IMR-90 (cell line): ENCODE measurements at regions not wholly inside any gene's neighbourhood (a gene's known extent, or its start where the extent isn't known, plus 50 kb on each side); places are given as distances from the start of the nearest gene placed in this dataset.

Experiments used
- ATAC-seq: fragments of 200-7000 bp; cut with Tn5 transposase; 2 replicates; pipeline ENCODE4 v1.9.1; 2020; ENCODE audit warnings: low read depth, mild to moderate bottlenecking, moderate library complexity
- BruUV-seq: library from RNA; stranded (reverse); fragments of 400-500 nt; replicated peaks from 2 replicates; lab custom pipeline; 2021; lab: Mats Ljungman, UMichigan
- CTCF ChIA-PET: fragments of 300-600 bp; formaldehyde crosslinking; extraction: SDS; loops from one replicate; lab custom pipeline; 2021; ENCODE audit warnings: antibody characterized with exemption; lab: Yijun Ruan, JAX
- POLR2A ChIA-PET: fragments of 300-600 bp; sonication (Branson Sonifier 250); formaldehyde crosslinking; loops from one replicate; lab custom pipeline; 2022; ENCODE audit warnings: antibody characterized with exemption; ENCODE audit not compliant: unreplicated experiment; lab: Charles Lee
- DNase-seq: peaks from one replicate; pipeline ENCODE4 v3.0.0; 2013
- H2AFZ ChIP-seq: replicated peaks from 2 replicates; pipeline ENCODE3; 2013; ENCODE audit warnings: low read length, mild to moderate bottlenecking; ENCODE audit not compliant: poor library complexity
- H2AK5ac ChIP-seq: 2 replicates; pipeline ENCODE4 v1.6.1; 2013; ENCODE audit warnings: low read depth, low read length, inconsistent platforms
- H2AK9ac ChIP-seq: replicated peaks from 2 replicates; pipeline ENCODE3; 2013; ENCODE audit warnings: mild to moderate bottlenecking, low read depth, low read length, moderate library complexity; ENCODE audit not compliant: poor library complexity
- H2BK120ac ChIP-seq: 2 replicates; pipeline ENCODE4 v1.6.1; 2013; ENCODE audit warnings: low read depth, low read length, inconsistent platforms
- H2BK15ac ChIP-seq: 3 replicates; pipeline ENCODE4 v1.6.1; 2013; ENCODE audit warnings: low read depth, low read length, inconsistent platforms
- H2BK20ac ChIP-seq: 2 replicates; pipeline ENCODE4 v1.6.1; 2013; ENCODE audit warnings: low read depth, mild to moderate bottlenecking, inconsistent platforms, low read length, moderate library complexity
- H2BK5ac ChIP-seq: 2 replicates; pipeline ENCODE4 v1.6.1; 2013; ENCODE audit warnings: mild to moderate bottlenecking, low read depth, low read length, inconsistent platforms; ENCODE audit not compliant: poor library complexity, severe bottlenecking
- H3K14ac ChIP-seq: replicated peaks from 2 replicates; pipeline ENCODE4 v1.6.1; 2013; ENCODE audit warnings: low read depth, low read length, inconsistent platforms
- H3K18ac ChIP-seq: 2 replicates; pipeline ENCODE4 v1.6.1; 2013; ENCODE audit warnings: low read depth, low read length, control low read depth
- H3K23ac ChIP-seq: 2 replicates; pipeline ENCODE4 v1.6.1; 2013; ENCODE audit warnings: low read depth, low read length, inconsistent platforms
- H3K27ac ChIP-seq: 2 replicates; pipeline ENCODE4 v1.5.1; 2013; ENCODE audit warnings: mild to moderate bottlenecking, control low read depth, low read length; ENCODE audit not compliant: insufficient read depth
- H3K27me3 ChIP-seq: 2 replicates; pipeline ENCODE4 v1.6.1; 2013; ENCODE audit warnings: low read length; ENCODE audit not compliant: control insufficient read depth, insufficient read depth
- H3K36me3 ChIP-seq: 2 replicates; pipeline ENCODE4 v1.6.1; 2013; ENCODE audit warnings: low read length, mixed read lengths; ENCODE audit not compliant: control insufficient read depth, insufficient read depth
- H3K4ac ChIP-seq: 2 replicates; pipeline ENCODE4 v1.6.1; 2013; ENCODE audit warnings: low read depth, low read length, inconsistent platforms
- H3K4me1 ChIP-seq: 2 replicates; pipeline ENCODE4 v1.6.1; 2013; ENCODE audit warnings: low read length, mixed read lengths; ENCODE audit not compliant: control insufficient read depth, insufficient read depth
- H3K4me2 ChIP-seq: 2 replicates; pipeline ENCODE4 v1.6.1; 2013; ENCODE audit warnings: low read depth, mild to moderate bottlenecking, control low read depth, low read length, moderate library complexity
- H3K4me3 ChIP-seq: 2 replicates; pipeline ENCODE4 v1.5.1; 2013; ENCODE audit warnings: low read depth, mild to moderate bottlenecking, control low read depth, low read length, moderate library complexity; ENCODE audit not compliant: insufficient read depth
- H3K56ac ChIP-seq: 2 replicates; pipeline ENCODE4 v1.6.1; 2013; ENCODE audit warnings: low read length, inconsistent platforms; ENCODE audit not compliant: insufficient read depth; ENCODE audit errors: extremely low read depth
- H3K79me1 ChIP-seq, 2 experiments: 2 replicates each; pipeline ENCODE4 v1.6.1; 2013; ENCODE audit warnings: low read length in 2 of 2, inconsistent platforms in 1 of 2, low read depth in 1 of 2
- H3K9ac ChIP-seq: 2 replicates; pipeline ENCODE4 v1.6.1; 2013; ENCODE audit warnings: low read depth, low read length, control low read depth
- H3K9me1 ChIP-seq: 2 replicates; pipeline ENCODE4 v1.6.1; 2013; ENCODE audit warnings: low read length, inconsistent platforms; ENCODE audit not compliant: insufficient read depth
- H3K9me3 ChIP-seq: 2 replicates; pipeline ENCODE4 v1.6.1; 2013; ENCODE audit warnings: low read length; ENCODE audit not compliant: control insufficient read depth, insufficient read depth
- H4K20me1 ChIP-seq: 2 replicates; pipeline ENCODE4 v1.6.1; 2013; ENCODE audit warnings: low read length, inconsistent platforms; ENCODE audit not compliant: insufficient read depth
- H4K5ac ChIP-seq: 2 replicates; pipeline ENCODE4 v1.6.1; 2013; ENCODE audit warnings: mild to moderate bottlenecking, low read depth, low read length, control low read depth
- H4K8ac ChIP-seq, 2 experiments: 2 replicates each; pipeline ENCODE4 v1.6.1; 2013; ENCODE audit warnings: low read depth in 2 of 2, low read length in 2 of 2, control low read depth in 1 of 2, inconsistent platforms in 1 of 2
- H4K91ac ChIP-seq: 2 replicates; pipeline ENCODE4 v1.6.1; 2013; ENCODE audit warnings: low read depth, low read length, inconsistent platforms; ENCODE audit not compliant: insufficient read depth
- BHLHE40 ChIP-seq: fragments of 150-350 bp; IDR thresholded peaks from 2 replicates; pipeline ENCODE4 v1.6.1; 2016; ENCODE audit warnings: mild to moderate bottlenecking, low read depth, low read length
- CEBPB ChIP-seq: IDR thresholded peaks from 2 replicates; pipeline ENCODE4 v1.6.1; 2012; ENCODE audit warnings: low read depth, low read length, improper control_type of control experiment
- CHD1 ChIP-seq: IDR thresholded peaks from 2 replicates; pipeline ENCODE4 v1.6.1; 2012; ENCODE audit warnings: low read depth, low read length, improper control_type of control experiment
- CTCF ChIP-seq: conservative IDR thresholded peaks from 2 replicates; pipeline ENCODE4 v1.5.1; 2012; ENCODE audit warnings: mild to moderate bottlenecking, low read depth, low read length, improper control_type of control experiment
- ELK1 ChIP-seq: fragments of 150-350 bp; IDR thresholded peaks from 2 replicates; pipeline ENCODE4 v1.6.1; 2016; ENCODE audit warnings: low read depth, mild to moderate bottlenecking, low read length, moderate library complexity, borderline replicate concordance
- FOS ChIP-seq: fragments of 150-350 bp; IDR thresholded peaks from 2 replicates; pipeline ENCODE4 v1.6.1; 2016; ENCODE audit warnings: low read depth, low read length
- MAFK ChIP-seq: IDR thresholded peaks from 2 replicates; pipeline ENCODE4 v1.6.1; 2012; ENCODE audit warnings: low read depth, low read length, improper control_type of control experiment
- MAZ ChIP-seq: IDR thresholded peaks from 2 replicates; pipeline ENCODE4 v1.6.1; 2012; ENCODE audit warnings: low read depth, mild to moderate bottlenecking, low read length, improper control_type of control experiment, moderate library complexity, borderline replicate concordance
- MXI1 ChIP-seq: IDR thresholded peaks from 2 replicates; pipeline ENCODE4 v1.6.1; 2012; ENCODE audit warnings: low read depth, mild to moderate bottlenecking, low read length, moderate library complexity, borderline replicate concordance
- NFE2L2 ChIP-seq: fragments of 150-350 bp; IDR thresholded peaks from 2 replicates; pipeline ENCODE4 v1.6.1; 2016; ENCODE audit warnings: low read depth, mild to moderate bottlenecking, low read length
- POLR2A ChIP-seq: IDR thresholded peaks from 2 replicates; pipeline ENCODE4 v1.6.1; 2012; ENCODE audit warnings: mild to moderate bottlenecking, low read depth, low read length
- RAD21 ChIP-seq: IDR thresholded peaks from 2 replicates; pipeline ENCODE4 v1.6.1; 2012; ENCODE audit warnings: low read length, improper control_type of control experiment
- RFX5 ChIP-seq: IDR thresholded peaks from 2 replicates; pipeline ENCODE4 v1.8.0; 2012; ENCODE audit warnings: low read depth, mild to moderate bottlenecking, low read length, moderate library complexity
- SMC3 ChIP-seq: fragments of 150-350 bp; IDR thresholded peaks from 2 replicates; pipeline ENCODE4 v1.6.1; 2016; ENCODE audit warnings: low read depth, mild to moderate bottlenecking, antibody characterized with exemption, low read length, moderate library complexity
- WGBS, 2 experiments: methylation state at CpG; one replicate each; pipeline versions ENCODE4 v1.1.5 to v1.1.7; 2013; ENCODE audit warnings: missing lambda C conversion rate in 2 of 2; ENCODE audit not compliant: insufficient read length in 1 of 2; ENCODE audit errors: extremely low coverage in 2 of 2; 5-methylcytosine and 5-hydroxymethylcytosine counted together
- dilution Hi-C: fragments of 300-500 bp; cut with HindIII; formaldehyde crosslinking; loops from one replicate; pipeline ENCODE4 v1.14.3; 2018; ENCODE audit warnings: low sequenced_read_pairs; ENCODE audit not compliant: unreplicated experiment
- in situ Hi-C: fragments of 300-500 bp; cut with MboI; formaldehyde crosslinking; loops from 3 replicates; pipeline ENCODE4 v1.14.3; 2019; ENCODE audit warnings: low sequenced_read_pairs, inconsistent platforms, mixed read lengths
- intact Hi-C: fragments of 100-400 bp; cut with micrococcal nuclease; formaldehyde crosslinking; loops from 2 replicates; pipeline ENCODE4 v1.10.0; 2022

- no peak overlapping the region for H3K23ac ChIP-seq
- H3K14ac ChIP-seq, result no peak overlapping the region
- no peak overlapping the region for H2AK5ac ChIP-seq
- TF ChIP-seq RAD21 (no peak), MAFK (no peak), CEBPB (no peak), POLR2A (no peak), RFX5 (no peak), MAZ (no peak), SMC3 (no peak), BHLHE40 (no peak), CTCF (no peak), NFE2L2 (no peak), FOS (no peak), ELK1 (no peak), CHD1 (no peak), MXI1 (no peak)
- dilution Hi-C loops, result no loop called here
- no peak overlapping the region for H3K4ac ChIP-seq
- H3K27me3 ChIP-seq, result no peaks in the 10 kb centered on the region
- H3K4me3 ChIP-seq, result no peak overlapping the region
- H4K20me1 ChIP-seq, result no peaks in the 10 kb centered on the region
- no peaks in the 10 kb centered on the region for H3K79me1 ChIP-seq
- H3K4me2 ChIP-seq, result no peak overlapping the region
- DNase-seq, result no peak
- no peak overlapping the region for H3K56ac ChIP-seq
- no peak overlapping the region for H2BK15ac ChIP-seq
- H3K36me3 ChIP-seq, result no peaks in the 10 kb centered on the region
- no peak for ATAC-seq
- in situ Hi-C loops, result no loop called here
- no peak overlapping the region for H2AK9ac ChIP-seq
- H3K9me1 ChIP-seq, result peaks cover 5% of the 10 kb centered on the region; the same call in 1 of the 2 replicates
- H3K18ac ChIP-seq, result no peak overlapping the region
- no peak overlapping the region for H2BK5ac ChIP-seq
- no peak overlapping the region for H4K5ac ChIP-seq
- WGBS, 2 experiments, result 60% methylated on average over 1 of the region's 2 CpGs; no CpG with 5 or more reads in 1 of the 2 experiments
- H3K27ac ChIP-seq, result no peak overlapping the region
- ChIA-PET POLR2A (no interaction called here), CTCF (no interaction called here)
- no peak overlapping the region for H4K91ac ChIP-seq
- no peak overlapping the region for H2AFZ ChIP-seq
- H4K8ac ChIP-seq, result no peak overlapping the region
- no peak overlapping the region for H2BK20ac ChIP-seq
- intact Hi-C loops, result no loop called here
- no peak overlapping the region for H3K9ac ChIP-seq
- 0 out of 2 replicates have a peak, but pooled peaks cover 2% of the 10 kb centered on the region for H3K4me1 ChIP-seq
- H2BK120ac ChIP-seq, result no peak overlapping the region
- no peaks in the 10 kb centered on the region for H3K9me3 ChIP-seq
- BruUV-seq, result no TSS peak
Observed at GRCh38 chr5:68116408-68116807, 99.1 kb upstream of the PIK3R1 start.
